ENCODE measurements at regions not wholly inside any gene's neighbourhood (a gene's known extent, or its start where the extent isn't known, plus 50 kb on each side); places are given as distances from the start of the nearest gene placed in this dataset.
"Not testable (repeated sequence)": the region's sequence is repeated elsewhere in the genome, so short reads cannot be mapped to it uniquely, and the experiment has no call there.

DNA sequence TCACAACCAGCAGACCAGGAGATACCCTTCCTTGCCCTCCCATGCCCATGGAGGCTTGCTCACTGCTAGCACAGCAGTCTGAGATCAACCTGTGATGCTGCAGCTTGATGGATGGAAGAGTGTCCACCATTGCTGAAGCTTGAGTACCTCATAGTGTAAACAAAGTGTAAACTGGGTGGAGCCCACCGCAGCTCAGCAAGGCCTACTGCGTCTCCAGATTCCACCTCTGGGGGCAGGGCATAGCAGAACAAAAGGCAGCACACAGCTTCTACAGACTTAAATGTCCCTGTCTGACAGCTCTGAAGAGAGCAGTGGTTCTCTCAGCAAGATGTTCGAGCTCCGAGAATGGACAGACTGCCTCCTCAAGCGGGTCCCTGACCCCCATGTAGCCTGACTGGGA, 608.8 kb downstream of the CETN3 start:
- not testable (repeated sequence) for TF ChIP-seq YY1 (IDR thresholded peaks at IDR 0.05; ENCODE audit: insufficient read depth, insufficient read length); ZNF274 (IDR thresholded peaks at IDR 0.05; ENCODE audit: low read depth, low read length); SUZ12 (IDR thresholded peaks at IDR 0.05; ENCODE audit: extremely low read depth, insufficient read depth, insufficient read length)

Measured in NT2/D1 (cell line).